ENCODE measurements at regions not wholly inside any gene's neighbourhood (a gene's known extent, or its start where the extent isn't known, plus 50 kb on each side); places are given as distances from the start of the nearest gene placed in this dataset.
A peak's percentile ranks its signal among the peaks of the same experiment; 100 is the strongest.

DNA sequence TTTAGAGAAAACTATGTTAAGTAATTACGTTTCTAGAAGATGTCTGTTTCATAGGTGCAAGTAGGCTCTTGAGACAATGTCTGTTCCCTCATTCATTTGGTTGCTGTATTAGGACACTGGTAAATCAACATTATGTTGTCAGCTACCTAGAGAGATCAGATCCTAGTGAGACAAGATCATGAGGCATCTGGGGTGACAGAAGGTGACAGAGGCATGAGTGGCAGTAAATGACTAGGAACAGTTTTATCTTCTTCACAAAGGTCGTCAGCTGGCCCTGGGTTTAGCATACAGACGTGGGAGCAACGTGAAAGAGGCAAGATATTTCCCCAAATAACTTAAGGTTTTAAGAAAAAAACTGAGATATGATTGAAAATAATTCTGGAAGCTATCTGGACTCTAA, 1926.3 kb upstream of the WWC1 start:
- TF ChIP-seq, protein P1, sequence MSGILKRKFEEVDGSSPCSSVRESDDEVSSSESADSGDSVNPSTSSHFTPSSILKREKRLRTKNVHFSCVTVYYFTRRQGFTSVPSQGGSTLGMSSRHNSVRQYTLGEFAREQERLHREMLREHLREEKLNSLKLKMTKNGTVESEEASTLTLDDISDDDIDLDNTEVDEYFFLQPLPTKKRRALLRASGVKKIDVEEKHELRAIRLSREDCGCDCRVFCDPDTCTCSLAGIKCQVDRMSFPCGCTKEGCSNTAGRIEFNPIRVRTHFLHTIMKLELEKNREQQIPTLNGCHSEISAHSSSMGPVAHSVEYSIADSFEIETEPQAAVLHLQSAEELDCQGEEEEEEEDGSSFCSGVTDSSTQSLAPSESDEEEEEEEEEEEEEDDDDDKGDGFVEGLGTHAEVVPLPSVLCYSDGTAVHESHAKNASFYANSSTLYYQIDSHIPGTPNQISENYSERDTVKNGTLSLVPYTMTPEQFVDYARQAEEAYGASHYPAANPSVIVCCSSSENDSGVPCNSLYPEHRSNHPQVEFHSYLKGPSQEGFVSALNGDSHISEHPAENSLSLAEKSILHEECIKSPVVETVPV (CRISPR knock-in tag; IDR thresholded peaks at IDR 0.05): no peak
- no peak for TF ChIP-seq ZNF8 (CRISPR knock-in tag; IDR thresholded peaks at IDR 0.05)
- ATAC-seq: no peak

DNA sequence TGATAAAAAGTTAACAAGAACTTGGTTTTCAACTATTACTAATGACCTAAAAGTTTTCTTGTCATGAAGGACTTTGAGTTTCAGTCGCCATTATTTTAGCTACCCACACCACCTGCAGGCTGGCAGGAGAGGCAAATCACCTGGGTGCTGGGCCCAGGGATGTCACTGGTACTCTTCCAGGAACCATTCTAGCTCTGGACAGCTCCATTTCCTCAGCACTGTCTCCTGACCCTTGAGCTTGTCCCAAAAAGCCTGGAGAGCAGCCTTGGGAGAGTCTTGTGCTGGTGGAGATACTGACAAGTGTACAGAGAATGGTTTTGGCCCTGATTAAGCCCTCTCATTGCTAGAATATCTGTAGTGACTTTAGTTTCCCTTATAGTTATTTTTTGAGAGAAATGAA, 1924.1 kb upstream of the WWC1 start:
- no peak for ATAC-seq
- TF ChIP-seq GLIS3 (CRISPR knock-in tag; IDR thresholded peaks at IDR 0.05) (no peak), SNAI2 (CRISPR knock-in tag; IDR thresholded peaks at IDR 0.05) (no peak)

DNA sequence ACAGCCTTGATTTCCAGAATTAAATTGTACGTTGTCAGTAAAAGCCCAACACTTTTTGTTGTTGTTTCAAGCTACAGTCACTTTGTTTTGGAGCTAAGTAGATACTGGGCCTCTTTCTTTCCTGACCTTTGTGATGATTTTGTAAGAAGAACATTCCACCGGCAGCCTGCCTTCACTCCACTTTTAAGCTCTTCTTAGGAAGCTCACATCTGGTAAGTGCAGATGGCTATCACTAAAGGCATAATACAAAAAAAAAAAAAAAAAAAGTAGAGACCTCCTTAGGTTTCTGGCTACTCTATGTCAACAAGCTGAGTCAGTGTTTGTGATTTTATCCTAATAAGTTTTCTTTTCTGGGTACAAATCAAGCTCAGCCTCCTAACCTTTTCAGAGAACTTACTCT, 1922.1 kb upstream of the WWC1 start:
- ATAC-seq: no peak
- TF ChIP-seq GLIS3 (CRISPR knock-in tag; IDR thresholded peaks at IDR 0.05) (no peak), ISL1 (CRISPR knock-in tag; IDR thresholded peaks at IDR 0.05) (peak; percentile 12; the same call in 1 of the 2 replicates)

- TF ChIP-seq ZNF565 (CRISPR knock-in tag; conservative IDR thresholded peaks at IDR 0.05; ENCODE audit: low read depth): no peak
- TF ChIP-seq ARNTL (CRISPR knock-in tag; IDR thresholded peaks at IDR 0.05; ENCODE audit: borderline replicate concordance, low read depth): no peak
- TF ChIP-seq SNAI2 (CRISPR knock-in tag; IDR thresholded peaks at IDR 0.05): no peak
- TF ChIP-seq OSR1 (CRISPR knock-in tag; IDR thresholded peaks at IDR 0.05): no peak
- TF ChIP-seq ESRRG (CRISPR knock-in tag; IDR thresholded peaks at IDR 0.05): no peak
- TF ChIP-seq BACH2 (CRISPR knock-in tag; IDR thresholded peaks at IDR 0.05; ENCODE audit: borderline replicate concordance): no peak
- no peak for TF ChIP-seq GLIS3 (CRISPR knock-in tag; IDR thresholded peaks at IDR 0.05)
- no peak for TF ChIP-seq CREB5 (CRISPR knock-in tag; IDR thresholded peaks at IDR 0.05; ENCODE audit: low read depth)
- TF ChIP-seq POU6F1 (CRISPR knock-in tag; IDR thresholded peaks at IDR 0.05; ENCODE audit: borderline replicate concordance, low read depth): no peak
- TF ChIP-seq TOX (CRISPR knock-in tag; IDR thresholded peaks at IDR 0.05; ENCODE audit: borderline replicate concordance): no peak
- no peak for TF ChIP-seq ZNF8 (CRISPR knock-in tag; IDR thresholded peaks at IDR 0.05)
- TF ChIP-seq, protein P2, sequence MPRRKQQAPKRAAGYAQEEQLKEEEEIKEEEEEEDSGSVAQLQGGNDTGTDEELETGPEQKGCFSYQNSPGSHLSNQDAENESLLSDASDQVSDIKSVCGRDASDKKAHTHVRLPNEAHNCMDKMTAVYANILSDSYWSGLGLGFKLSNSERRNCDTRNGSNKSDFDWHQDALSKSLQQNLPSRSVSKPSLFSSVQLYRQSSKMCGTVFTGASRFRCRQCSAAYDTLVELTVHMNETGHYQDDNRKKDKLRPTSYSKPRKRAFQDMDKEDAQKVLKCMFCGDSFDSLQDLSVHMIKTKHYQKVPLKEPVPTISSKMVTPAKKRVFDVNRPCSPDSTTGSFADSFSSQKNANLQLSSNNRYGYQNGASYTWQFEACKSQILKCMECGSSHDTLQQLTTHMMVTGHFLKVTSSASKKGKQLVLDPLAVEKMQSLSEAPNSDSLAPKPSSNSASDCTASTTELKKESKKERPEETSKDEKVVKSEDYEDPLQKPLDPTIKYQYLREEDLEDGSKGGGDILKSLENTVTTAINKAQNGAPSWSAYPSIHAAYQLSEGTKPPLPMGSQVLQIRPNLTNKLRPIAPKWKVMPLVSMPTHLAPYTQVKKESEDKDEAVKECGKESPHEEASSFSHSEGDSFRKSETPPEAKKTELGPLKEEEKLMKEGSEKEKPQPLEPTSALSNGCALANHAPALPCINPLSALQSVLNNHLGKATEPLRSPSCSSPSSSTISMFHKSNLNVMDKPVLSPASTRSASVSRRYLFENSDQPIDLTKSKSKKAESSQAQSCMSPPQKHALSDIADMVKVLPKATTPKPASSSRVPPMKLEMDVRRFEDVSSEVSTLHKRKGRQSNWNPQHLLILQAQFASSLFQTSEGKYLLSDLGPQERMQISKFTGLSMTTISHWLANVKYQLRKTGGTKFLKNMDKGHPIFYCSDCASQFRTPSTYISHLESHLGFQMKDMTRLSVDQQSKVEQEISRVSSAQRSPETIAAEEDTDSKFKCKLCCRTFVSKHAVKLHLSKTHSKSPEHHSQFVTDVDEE (CRISPR knock-in tag; IDR thresholded peaks at IDR 0.05): no peak
- TF ChIP-seq ZFP3 (CRISPR knock-in tag; IDR thresholded peaks at IDR 0.05): no peak
- TF ChIP-seq CSDC2 (CRISPR knock-in tag; IDR thresholded peaks at IDR 0.05): no peak
- no peak for TF ChIP-seq ZC3H10 (CRISPR knock-in tag; IDR thresholded peaks at IDR 0.05)
- no peak for ATAC-seq
Observed at GRCh38 chr5:166369807-166370206, 1921.6 kb upstream of the WWC1 start.

DNA sequence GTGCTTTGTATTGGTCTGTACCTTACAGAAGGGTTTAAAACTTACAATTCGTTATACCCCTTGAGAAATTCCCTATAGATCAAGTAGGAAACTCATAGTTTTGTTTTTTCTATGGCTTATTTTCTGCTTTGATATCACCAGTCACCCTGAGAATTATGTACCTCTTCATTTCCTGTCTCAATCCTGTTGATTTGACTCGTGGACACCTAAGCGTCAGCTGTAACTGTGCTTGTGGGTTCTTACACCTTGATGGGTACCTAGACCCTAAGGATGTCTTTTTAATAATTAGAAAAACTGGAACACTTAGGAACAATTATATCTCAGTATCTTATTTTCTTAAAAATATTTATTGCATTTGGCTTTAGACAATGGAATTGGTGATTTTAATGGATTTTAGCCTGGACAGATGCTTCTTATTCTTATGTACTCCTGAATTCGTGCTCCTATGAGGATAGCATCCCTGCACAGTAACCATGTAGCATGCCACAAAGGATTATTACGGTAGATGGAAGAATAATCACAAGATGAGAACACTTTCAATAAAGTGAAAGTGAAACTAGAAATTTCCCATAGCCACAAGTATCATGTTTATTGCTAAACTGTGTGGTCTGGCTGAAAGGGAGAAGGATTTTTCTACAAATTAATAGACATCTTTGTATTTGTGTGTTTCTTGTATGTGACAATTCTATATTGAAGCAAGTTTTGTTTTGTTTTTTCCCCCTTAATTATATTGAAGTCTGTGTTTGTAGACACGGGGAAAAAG, 1920.3 kb upstream of the WWC1 start:
- no peak for ATAC-seq
- no peak for TF ChIP-seq ARNTL (CRISPR knock-in tag; IDR thresholded peaks at IDR 0.05; ENCODE audit: borderline replicate concordance, low read depth)
- no peak for TF ChIP-seq SNAI2 (CRISPR knock-in tag; IDR thresholded peaks at IDR 0.05)
- TF ChIP-seq CSDC2 (CRISPR knock-in tag; IDR thresholded peaks at IDR 0.05): no peak
- no peak for TF ChIP-seq GLIS3 (CRISPR knock-in tag; IDR thresholded peaks at IDR 0.05)
- TF ChIP-seq RARB (CRISPR knock-in tag; IDR thresholded peaks at IDR 0.05): no peak
- no peak for TF ChIP-seq ISL1 (CRISPR knock-in tag; IDR thresholded peaks at IDR 0.05)
- no peak for TF ChIP-seq ZFP3 (CRISPR knock-in tag; IDR thresholded peaks at IDR 0.05)
- no peak for TF ChIP-seq POU6F1 (CRISPR knock-in tag; IDR thresholded peaks at IDR 0.05; ENCODE audit: borderline replicate concordance, low read depth)
- no peak for TF ChIP-seq PATZ1 (CRISPR knock-in tag; IDR thresholded peaks at IDR 0.05; ENCODE audit: borderline replicate concordance)
- no peak for TF ChIP-seq ESRRG (CRISPR knock-in tag; IDR thresholded peaks at IDR 0.05)
- TF ChIP-seq ZNF565 (CRISPR knock-in tag; conservative IDR thresholded peaks at IDR 0.05; ENCODE audit: low read depth): no peak
- TF ChIP-seq ZFP30 (CRISPR knock-in tag; IDR thresholded peaks at IDR 0.05): no peak

Data from SK-N-SH treated with all-trans-retinoic acid at 6 μM for 48 hours (cell line).